ENCODE measurements at regions not wholly inside any gene's neighbourhood (a gene's known extent, or its start where the extent isn't known, plus 50 kb on each side); places are given as distances from the start of the nearest gene placed in this dataset.

DNA sequence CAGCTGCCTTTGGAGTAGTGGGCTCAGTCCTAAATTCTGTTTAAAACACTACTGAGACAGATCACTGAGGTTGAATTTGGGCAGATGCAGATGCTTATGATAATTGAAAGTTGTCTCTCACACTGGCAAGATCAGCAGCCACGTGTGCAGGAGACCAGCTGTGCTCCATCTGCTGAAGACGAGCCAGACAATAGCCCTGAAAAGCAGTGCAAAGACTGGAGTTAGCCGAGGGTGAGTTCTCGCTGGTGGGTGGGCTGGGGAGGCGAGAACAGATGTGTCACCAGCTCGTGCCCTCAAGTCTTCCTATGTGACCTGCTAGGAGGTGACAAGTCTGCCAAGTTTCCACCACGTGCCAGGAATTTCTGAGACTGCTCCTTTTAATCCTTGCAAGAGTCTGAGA lies 661.3 kb upstream of the B3GAT1 start:
- TF ChIP-seq, protein P1, sequence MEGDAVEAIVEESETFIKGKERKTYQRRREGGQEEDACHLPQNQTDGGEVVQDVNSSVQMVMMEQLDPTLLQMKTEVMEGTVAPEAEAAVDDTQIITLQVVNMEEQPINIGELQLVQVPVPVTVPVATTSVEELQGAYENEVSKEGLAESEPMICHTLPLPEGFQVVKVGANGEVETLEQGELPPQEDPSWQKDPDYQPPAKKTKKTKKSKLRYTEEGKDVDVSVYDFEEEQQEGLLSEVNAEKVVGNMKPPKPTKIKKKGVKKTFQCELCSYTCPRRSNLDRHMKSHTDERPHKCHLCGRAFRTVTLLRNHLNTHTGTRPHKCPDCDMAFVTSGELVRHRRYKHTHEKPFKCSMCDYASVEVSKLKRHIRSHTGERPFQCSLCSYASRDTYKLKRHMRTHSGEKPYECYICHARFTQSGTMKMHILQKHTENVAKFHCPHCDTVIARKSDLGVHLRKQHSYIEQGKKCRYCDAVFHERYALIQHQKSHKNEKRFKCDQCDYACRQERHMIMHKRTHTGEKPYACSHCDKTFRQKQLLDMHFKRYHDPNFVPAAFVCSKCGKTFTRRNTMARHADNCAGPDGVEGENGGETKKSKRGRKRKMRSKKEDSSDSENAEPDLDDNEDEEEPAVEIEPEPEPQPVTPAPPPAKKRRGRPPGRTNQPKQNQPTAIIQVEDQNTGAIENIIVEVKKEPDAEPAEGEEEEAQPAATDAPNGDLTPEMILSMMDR (IDR thresholded peaks at IDR 0.05): no peak
- no peak for TF ChIP-seq POLR2A (IDR thresholded peaks at IDR 0.05)

Measured in lower leg skin (tissue), 3 donors.